ENCODE measurements at regions not wholly inside any gene's neighbourhood (a gene's known extent, or its start where the extent isn't known, plus 50 kb on each side); places are given as distances from the start of the nearest gene placed in this dataset.

GRCh38 chr2:33784488-33784887 lies 185.4 kb upstream of the FAM98A start:
- POLR2A ChIA-PET = no interaction called here
- Mint-ChIP-seq H3K27me3 (no peaks in the 10 kb centered on the region), H3K27ac (no peak overlapping the region), H3K4me3 (no peak overlapping the region), H3K36me3 (ENCODE audit: low read depth) (no peaks in the 10 kb centered on the region), H3K4me1 (peaks cover 19% of the 10 kb centered on the region), H3K9me3 (no peaks in the 10 kb centered on the region)
- ATAC-seq (ENCODE audit: low read depth) = no peak
- TF ChIP-seq CTCF (IDR thresholded peaks at IDR 0.05) = no peak
- intact Hi-C loops (cut with micrococcal nuclease) = no loop called here
- CTCF ChIA-PET = no interaction called here
- DNase-seq = no peak

GRCh38 chr2:33782395-33783230 lies 183.5 kb upstream of the FAM98A start:
- Mint-ChIP-seq H3K4me3 (no peak overlapping the region), H3K36me3 (ENCODE audit: low read depth) (no peaks in the 10 kb centered on the region), H3K27me3 (no peaks in the 10 kb centered on the region), H3K27ac (no peak overlapping the region), H3K4me1 (peaks cover 19% of the 10 kb centered on the region), H3K9me3 (no peaks in the 10 kb centered on the region)
- POLR2A ChIA-PET = no interaction called here
- intact Hi-C loops (cut with micrococcal nuclease) = no loop called here
- ATAC-seq (ENCODE audit: low read depth) (no peak), DNase-seq (no peak)
- TF ChIP-seq CTCF (IDR thresholded peaks at IDR 0.05) = no peak
- CTCF ChIA-PET = no interaction called here

- DNase-seq = no peak
- CTCF ChIA-PET = no interaction called here
- TF ChIP-seq CTCF (IDR thresholded peaks at IDR 0.05) = no peak
- no peaks in the 10 kb centered on the region for H3K4me1 Mint-ChIP-seq
- intact Hi-C loops (cut with micrococcal nuclease) = no loop called here
- H3K36me3 Mint-ChIP-seq (ENCODE audit: low read depth) = no peaks in the 10 kb centered on the region
- POLR2A ChIA-PET = no interaction called here
- no peak overlapping the region for H3K4me3 Mint-ChIP-seq
- no peak overlapping the region for H3K27ac Mint-ChIP-seq
- no peaks in the 10 kb centered on the region for H3K27me3 Mint-ChIP-seq
- H3K9me3 Mint-ChIP-seq = no peaks in the 10 kb centered on the region
- ATAC-seq (ENCODE audit: low read depth) = no peak
Observed at GRCh38 chr2:33777786-33778185, 178.7 kb upstream of the FAM98A start.

DNA sequence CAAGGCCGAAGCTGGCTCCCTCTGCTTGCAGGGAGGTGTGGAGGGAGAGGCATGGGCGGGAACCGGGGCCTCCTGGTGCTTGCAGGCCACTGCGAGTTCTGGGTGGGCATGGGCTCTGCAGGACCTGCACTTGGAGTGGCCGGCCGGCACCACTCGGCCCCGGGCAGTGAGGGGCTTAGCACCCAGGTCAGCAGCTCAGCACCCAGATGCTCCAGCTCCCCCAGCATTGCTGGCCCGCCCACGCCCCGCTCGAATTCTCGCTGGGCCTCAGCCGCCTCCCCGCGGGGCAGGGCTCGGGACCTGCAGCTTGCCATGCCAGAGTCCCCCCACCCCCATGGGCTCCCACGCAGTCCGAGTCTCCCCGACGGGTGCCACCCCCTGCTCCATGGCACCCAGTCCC lies 176.2 kb upstream of the FAM98A start:
- DNase-seq = no peak
- H3K4me3 Mint-ChIP-seq = no peak overlapping the region
- POLR2A ChIA-PET = no interaction called here
- no peaks in the 10 kb centered on the region for H3K27me3 Mint-ChIP-seq
- no peak for TF ChIP-seq CTCF (IDR thresholded peaks at IDR 0.05)
- H3K9me3 Mint-ChIP-seq = no peaks in the 10 kb centered on the region
- H3K27ac Mint-ChIP-seq = no peak overlapping the region
- no peaks in the 10 kb centered on the region for H3K36me3 Mint-ChIP-seq (ENCODE audit: low read depth)
- intact Hi-C loops (cut with micrococcal nuclease) = no loop called here
- CTCF ChIA-PET = no interaction called here
- H3K4me1 Mint-ChIP-seq = no peaks in the 10 kb centered on the region
- ATAC-seq (ENCODE audit: low read depth) = no peak

GRCh38 chr2:33770023-33770422 lies 170.9 kb upstream of the FAM98A start:
- Mint-ChIP-seq H3K36me3 (ENCODE audit: low read depth) (no peaks in the 10 kb centered on the region), H3K4me3 (no peak overlapping the region), H3K4me1 (no peaks in the 10 kb centered on the region), H3K9me3 (no peaks in the 10 kb centered on the region), H3K27me3 (no peaks in the 10 kb centered on the region), H3K27ac (no peak overlapping the region)
- DNase-seq = no peak
- CTCF ChIA-PET = no interaction called here
- TF ChIP-seq CTCF (IDR thresholded peaks at IDR 0.05) = no peak
- POLR2A ChIA-PET = no interaction called here
- ATAC-seq (ENCODE audit: low read depth) = no peak
- intact Hi-C loops (cut with micrococcal nuclease) = no loop called here

Data from activated B cell treated with CpG ODN at 0.5 μM for 24 hours (primary cell).